HG02973 (cell line): ENCODE measurements at regions not wholly inside any gene's neighbourhood (a gene's known extent, or its start where the extent isn't known, plus 50 kb on each side); places are given as distances from the start of the nearest gene placed in this dataset.

Experiments
- ATAC-seq: cut with Tn5 transposase; IDR thresholded peaks from one replicate; pipeline ENCODE4 v1.9.1; 2021; ENCODE audit warnings: moderate library complexity; ENCODE audit not compliant: unreplicated experiment

GRCh38 chr18:54100920-54101470 lies 123.5 kb downstream of the MBD2 start:
- ATAC-seq: no peak

- no peak for ATAC-seq
These were observed 124.0 kb downstream of the MBD2 start for GRCh38 chr18:54100466-54100865.

GRCh38 chr18:54094474-54094873 lies 130.0 kb downstream of the MBD2 start:
- peak; percentile 49 for ATAC-seq

GRCh38 chr18:54090856-54091255 lies 133.6 kb downstream of the MBD2 start:
- ATAC-seq: no peak

- no peak for ATAC-seq
These were observed 134.6 kb downstream of the MBD2 start for GRCh38 chr18:54089749-54090459.

- ATAC-seq: no peak
These were observed 137.6 kb downstream of the MBD2 start for GRCh38 chr18:54086863-54087262.

- peak; percentile 69 for ATAC-seq
These were observed 138.2 kb downstream of the MBD2 start for GRCh38 chr18:54086046-54086802.

GRCh38 chr18:54080858-54081257 lies 143.6 kb downstream of the MBD2 start:
- ATAC-seq: no peak

GRCh38 chr18:54076166-54076565 lies 148.3 kb downstream of the MBD2 start:
- no peak for ATAC-seq

GRCh38 chr18:54075689-54076088 lies 148.8 kb downstream of the MBD2 start:
- ATAC-seq: no peak

- no peak for ATAC-seq
These were observed 154.7 kb downstream of the MBD2 start for GRCh38 chr18:54069729-54070128.

- ATAC-seq: no peak
These were observed 164.0 kb downstream of the MBD2 start for GRCh38 chr18:54060343-54061005.

GRCh38 chr18:54052732-54053429 lies 171.6 kb downstream of the MBD2 start:
- ATAC-seq: no peak

- no peak for ATAC-seq
These were observed 172.2 kb downstream of the MBD2 start for GRCh38 chr18:54052259-54052658.

- no peak for ATAC-seq
These were observed 180.8 kb downstream of the MBD2 start for GRCh38 chr18:54043484-54044251.

- ATAC-seq: no peak
These were observed 188.5 kb downstream of the MBD2 start for GRCh38 chr18:54035927-54036326.

GRCh38 chr18:54033052-54033451 lies 191.4 kb downstream of the MBD2 start:
- ATAC-seq: no peak

GRCh38 chr18:54032412-54032811 lies 192.1 kb downstream of the MBD2 start:
- no peak for ATAC-seq

GRCh38 chr18:54031243-54031642 lies 193.2 kb downstream of the MBD2 start:
- no peak for ATAC-seq

GRCh38 chr18:54030434-54030833 lies 194.0 kb downstream of the MBD2 start:
- ATAC-seq: no peak
